ENCODE measurements at regions not wholly inside any gene's neighbourhood (a gene's known extent, or its start where the extent isn't known, plus 50 kb on each side); places are given as distances from the start of the nearest gene placed in this dataset.
"Not testable (repeated sequence)": the region's sequence is repeated elsewhere in the genome, so short reads cannot be mapped to it uniquely, and the experiment has no call there.

- DNase-seq (ENCODE audit: low read depth): no peak
Observed at GRCh38 chr5:92313385-92313784, 930.3 kb upstream of the ARRDC3 start.

GRCh38 chr5:92309336-92309991 is 926.3 kb upstream of the ARRDC3 start:
- no peak for DNase-seq (ENCODE audit: low read depth)

- DNase-seq (ENCODE audit: low read depth): no peak
Observed at GRCh38 chr5:92308679-92309078, 925.6 kb upstream of the ARRDC3 start.

DNA sequence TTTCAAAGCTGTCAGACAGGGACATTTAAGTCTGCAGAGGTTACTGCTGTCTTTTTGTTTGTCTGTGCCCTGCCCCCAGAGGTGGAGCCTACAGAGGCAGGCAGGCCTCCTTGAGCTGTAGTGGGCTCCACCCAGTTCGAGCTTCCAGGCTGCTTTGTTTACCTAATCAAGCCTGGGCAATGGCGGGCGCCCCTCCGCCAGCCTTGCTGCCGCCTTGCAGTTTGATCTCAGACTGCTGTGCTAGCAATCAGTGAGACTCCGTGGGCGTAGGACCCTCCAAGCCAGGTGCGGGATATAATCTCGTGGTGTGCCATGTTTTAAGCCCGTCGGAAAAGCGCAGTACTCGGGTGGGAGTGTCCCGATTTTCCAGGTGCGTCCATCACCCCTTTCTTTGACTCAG is 919.2 kb upstream of the ARRDC3 start:
- DNase-seq (ENCODE audit: low read depth): not testable (repeated sequence)

- no peak for DNase-seq (ENCODE audit: low read depth)
Observed at GRCh38 chr5:92283521-92283920, 900.4 kb upstream of the ARRDC3 start.

DNA sequence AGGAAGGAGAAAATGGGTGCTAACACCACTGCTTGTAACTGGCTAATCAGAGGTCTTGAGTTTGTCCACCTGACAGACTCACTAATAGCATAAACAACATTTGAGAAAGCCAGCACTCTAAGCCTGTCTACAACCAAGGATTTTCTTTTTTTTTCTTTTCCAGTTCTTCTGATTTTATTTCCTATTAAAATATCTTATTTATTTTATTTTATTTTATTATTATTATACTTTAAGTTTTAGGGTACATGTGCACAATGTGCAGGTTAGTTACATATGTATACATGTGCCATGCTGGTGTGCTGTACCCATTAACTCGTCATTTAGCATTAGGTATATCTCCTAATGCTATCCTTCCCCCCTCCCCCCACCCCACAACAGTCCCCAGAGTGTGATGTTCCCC is 888.6 kb upstream of the ARRDC3 start:
- DNase-seq (ENCODE audit: low read depth): not testable (repeated sequence)

DNA sequence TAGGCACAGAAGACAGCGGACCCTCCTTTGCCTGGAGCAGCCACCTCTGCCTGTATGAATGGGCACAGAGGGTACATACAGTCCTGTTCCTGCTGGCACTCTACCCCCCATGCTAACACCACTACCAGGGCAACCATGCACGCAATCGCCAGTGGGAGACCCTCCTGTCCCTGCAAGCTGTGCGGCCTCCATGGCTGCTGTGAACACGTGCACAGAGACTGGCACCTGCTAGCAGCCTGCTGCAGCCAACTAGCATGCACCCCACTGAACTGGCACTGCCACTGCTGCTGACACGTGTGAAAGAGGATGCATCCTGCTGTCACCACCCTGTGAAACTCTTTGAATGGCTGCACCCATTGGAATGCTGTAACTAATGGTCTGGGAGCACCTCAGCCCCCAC is 885.2 kb upstream of the ARRDC3 start:
- DNase-seq (ENCODE audit: low read depth): no peak

DNA sequence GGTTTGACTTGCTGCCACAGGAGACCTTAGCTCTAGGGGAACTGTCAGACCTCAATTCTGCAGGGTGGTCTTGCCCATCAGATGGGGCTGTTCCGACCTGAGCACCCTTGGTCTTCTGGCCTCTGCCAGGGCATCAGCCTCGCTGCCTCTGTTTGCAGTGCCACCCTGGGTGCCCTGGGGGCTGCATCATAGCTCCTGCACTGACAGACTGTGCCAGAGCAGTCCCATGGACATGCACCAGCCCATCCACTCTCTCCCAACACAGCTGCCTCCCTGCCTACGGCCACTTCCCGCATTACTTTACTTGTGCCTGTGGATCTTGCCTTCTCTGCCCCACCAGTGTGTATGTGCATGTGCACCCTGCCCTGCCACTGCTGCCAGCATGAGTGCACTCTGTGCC is 884.7 kb upstream of the ARRDC3 start:
- no peak for DNase-seq (ENCODE audit: low read depth)

- DNase-seq (ENCODE audit: low read depth): no peak
Observed at GRCh38 chr5:92265804-92266203, 882.7 kb upstream of the ARRDC3 start.

GRCh38 chr5:92255605-92256004 is 872.5 kb upstream of the ARRDC3 start:
- DNase-seq (ENCODE audit: low read depth): not testable (repeated sequence)

DNA sequence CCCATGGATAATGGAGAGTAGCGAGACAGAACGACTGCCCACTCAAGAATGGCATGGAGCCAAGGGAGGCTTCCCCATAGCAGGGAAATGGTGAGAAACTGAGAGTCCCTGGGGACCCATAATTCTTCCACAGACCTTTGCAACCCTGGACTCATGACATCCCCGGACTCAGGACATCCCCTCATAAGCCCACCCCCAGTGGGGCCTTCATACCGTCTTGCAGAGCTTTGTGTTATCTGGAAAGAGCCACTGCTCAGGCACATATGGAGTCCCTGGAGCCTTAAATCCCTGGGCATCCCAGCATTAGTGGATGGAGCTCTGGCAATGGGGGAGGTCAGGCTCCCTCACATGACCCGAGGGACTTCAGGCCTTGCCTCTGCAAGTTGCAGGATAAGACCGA is 865.4 kb upstream of the ARRDC3 start:
- no peak for DNase-seq (ENCODE audit: low read depth)

GRCh38 chr5:92242170-92242569 is 859.1 kb upstream of the ARRDC3 start:
- no peak for DNase-seq (ENCODE audit: low read depth)

- DNase-seq (ENCODE audit: low read depth): no peak
Observed at GRCh38 chr5:92237896-92238295, 854.8 kb upstream of the ARRDC3 start.

DNA sequence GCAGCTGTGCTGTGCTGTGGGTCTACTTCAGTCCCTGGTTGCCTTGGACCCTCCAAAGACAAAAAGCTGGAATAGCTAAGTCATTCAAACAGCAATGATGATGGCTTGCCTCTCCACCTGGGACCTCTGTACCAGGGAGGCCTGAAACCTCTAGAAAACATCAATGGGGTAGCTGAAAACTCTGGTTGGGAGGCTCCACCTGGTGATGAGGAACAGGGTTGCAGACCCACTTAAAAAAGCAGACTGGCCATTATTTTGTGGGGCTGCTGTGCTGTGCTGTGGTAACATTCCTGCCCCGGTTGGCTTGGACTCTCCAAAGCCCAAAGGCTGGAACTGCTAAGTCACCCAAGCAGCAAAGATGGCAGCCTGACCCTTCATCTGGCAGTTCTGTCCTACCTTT is 839.3 kb upstream of the ARRDC3 start:
- no peak for DNase-seq (ENCODE audit: low read depth)

- DNase-seq (ENCODE audit: low read depth): not testable (repeated sequence)
Observed at GRCh38 chr5:92216852-92217251, 833.7 kb upstream of the ARRDC3 start.

DNA sequence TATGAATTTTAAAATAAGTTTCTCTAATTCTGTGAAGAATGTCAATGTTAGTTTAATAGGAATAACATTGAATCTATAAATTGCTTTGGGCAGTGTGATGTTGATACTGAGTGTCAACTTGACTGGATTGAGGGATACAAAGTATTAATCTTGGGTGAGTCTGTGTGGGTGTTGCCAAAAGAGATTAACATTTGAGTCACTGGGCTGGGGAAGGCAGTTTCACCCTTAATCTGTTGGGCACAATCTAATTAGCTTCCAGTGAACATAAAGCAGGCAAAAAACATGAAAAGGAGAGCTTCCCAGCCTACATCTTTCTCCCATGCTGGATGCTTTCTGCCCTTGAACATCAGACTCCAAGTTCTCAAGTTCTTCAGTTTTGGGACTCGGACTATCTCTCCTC is 832.0 kb upstream of the ARRDC3 start:
- no peak for DNase-seq (ENCODE audit: low read depth)

- no peak for DNase-seq (ENCODE audit: low read depth)
Observed at GRCh38 chr5:92208265-92208664, 825.1 kb upstream of the ARRDC3 start.

DNA sequence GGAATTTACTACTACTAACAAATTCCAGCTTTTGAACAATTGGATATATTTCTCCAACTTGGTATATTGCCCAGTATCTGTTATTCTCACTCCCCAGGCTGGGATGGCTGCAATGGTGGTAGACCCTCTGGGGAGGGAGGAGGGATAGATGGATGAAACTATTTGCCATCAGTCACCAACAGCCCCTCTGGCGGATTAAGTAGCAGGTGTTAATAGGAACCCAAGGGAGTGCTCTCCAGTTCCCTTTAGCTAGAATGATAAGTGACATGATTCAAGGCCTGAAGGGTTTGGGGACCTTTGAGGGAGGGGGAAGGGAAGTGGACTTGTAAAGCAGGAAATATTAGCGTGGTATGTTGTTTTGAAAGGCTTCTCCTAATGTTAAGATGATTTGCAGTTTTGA is 824.0 kb upstream of the ARRDC3 start:
- no peak for DNase-seq (ENCODE audit: low read depth)

DNA sequence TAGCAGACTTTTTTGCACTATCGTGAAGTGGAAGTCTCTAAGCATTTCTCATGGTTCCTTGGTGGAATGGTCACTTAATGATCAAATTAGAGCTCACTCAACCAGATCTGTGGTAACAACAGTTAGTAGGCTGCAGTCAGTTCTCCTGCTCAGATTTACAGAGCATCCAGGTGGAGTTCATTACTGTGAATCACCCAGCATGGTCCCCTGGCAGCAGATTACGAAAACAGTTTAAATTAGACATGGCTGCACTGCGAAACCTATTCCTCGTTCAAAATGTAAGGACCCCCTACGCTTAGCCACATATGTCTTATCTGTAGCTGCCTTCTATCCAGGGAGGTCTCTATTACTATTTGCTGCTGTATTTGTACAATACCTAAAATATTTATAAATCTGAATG is 823.6 kb upstream of the ARRDC3 start:
- no peak for DNase-seq (ENCODE audit: low read depth)

DNA sequence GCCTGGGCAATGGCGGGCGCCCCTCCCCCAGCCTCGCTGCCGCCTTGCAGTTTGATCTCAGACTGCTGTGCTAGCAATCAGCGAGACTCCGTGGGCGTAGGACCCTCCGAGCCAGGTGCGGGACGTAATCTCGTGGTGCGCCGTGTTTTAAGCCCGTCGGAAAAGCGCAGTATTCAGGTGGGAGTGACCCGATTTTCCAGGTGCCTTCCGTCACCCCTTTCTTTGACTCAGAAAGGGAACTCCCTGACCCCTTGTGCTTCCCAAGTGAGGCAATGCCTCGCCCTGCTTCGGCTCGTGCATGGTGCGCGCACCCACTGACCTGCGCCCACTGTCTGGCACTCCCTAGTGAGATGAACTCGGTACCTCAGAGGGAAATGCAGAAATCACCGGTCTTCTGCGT is 815.9 kb upstream of the ARRDC3 start:
- not testable (repeated sequence) for DNase-seq (ENCODE audit: low read depth)

DNA sequence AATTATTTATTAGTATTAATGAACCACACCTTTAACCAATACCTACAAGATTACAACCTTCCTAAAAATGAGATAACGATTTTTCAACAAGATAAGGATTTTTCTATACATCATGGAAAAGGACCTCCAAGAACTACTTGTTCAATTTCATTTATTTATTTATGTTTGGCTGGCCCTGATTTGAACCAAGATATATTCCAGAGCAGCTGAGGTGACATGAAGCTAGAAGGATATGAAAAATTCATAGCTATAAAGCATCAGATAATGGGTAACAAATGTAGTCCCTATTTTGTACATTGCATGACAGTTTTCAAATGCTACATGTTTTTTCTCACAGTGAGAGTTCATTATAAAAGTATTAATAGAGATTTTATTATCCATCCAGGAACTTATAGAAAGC is 798.5 kb upstream of the ARRDC3 start:
- no peak for DNase-seq (ENCODE audit: low read depth)

GRCh38 chr5:92180391-92180790 is 797.3 kb upstream of the ARRDC3 start:
- DNase-seq (ENCODE audit: low read depth): no peak

DNA sequence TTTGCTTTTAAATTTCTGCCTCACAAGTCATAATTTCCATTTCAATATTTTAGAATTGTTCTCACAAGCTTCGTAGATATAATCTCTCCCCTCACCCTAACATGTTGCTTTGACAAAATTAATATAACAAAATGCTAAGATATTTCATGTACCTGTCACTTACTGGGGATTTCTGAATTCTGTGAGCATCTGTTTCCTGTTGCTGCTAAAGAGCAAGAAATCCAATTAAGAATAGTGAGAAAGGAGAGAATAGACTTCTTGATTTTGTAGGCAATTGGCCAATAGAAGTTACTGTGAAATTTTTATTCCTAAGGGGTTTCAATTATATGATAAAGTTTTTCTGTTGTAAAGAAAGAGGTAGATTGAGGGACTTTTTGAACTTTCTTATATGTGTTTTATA is 796.5 kb upstream of the ARRDC3 start:
- DNase-seq (ENCODE audit: low read depth): no peak

GRCh38 chr5:92177926-92178487 is 794.9 kb upstream of the ARRDC3 start:
- DNase-seq (ENCODE audit: low read depth): no peak

All from HS-27A (cell line).